H1 (cell line): ENCODE measurements at regions not wholly inside any gene's neighbourhood (a gene's known extent, or its start where the extent isn't known, plus 50 kb on each side); places are given as distances from the start of the nearest gene placed in this dataset.
A peak's percentile ranks its signal among the peaks of the same experiment; 100 is the strongest.

Experiments used
- ATF3 ChIP-seq: IDR thresholded peaks from 2 replicates; pipeline ENCODE4 v1.6.1; 2011; ENCODE audit warnings: low read depth, mild to moderate bottlenecking, low read length; ENCODE audit not compliant: insufficient read depth
- CTBP2 ChIP-seq: IDR thresholded peaks from 2 replicates; pipeline ENCODE4 v1.7.0; 2011; ENCODE audit warnings: borderline replicate concordance, mild to moderate bottlenecking, moderate library complexity, mixed read lengths, low read length; ENCODE audit not compliant: insufficient read depth, insufficient read length
- GABPA ChIP-seq: IDR thresholded peaks from 2 replicates; pipeline ENCODE4 v1.6.1; 2011; ENCODE audit warnings: mild to moderate bottlenecking, low read length, moderate library complexity, borderline replicate concordance; ENCODE audit not compliant: insufficient read depth
- GTF2F1 ChIP-seq: IDR thresholded peaks from 2 replicates; pipeline ENCODE4 v1.6.1; 2012; ENCODE audit warnings: low read depth, low read length, improper control_type of control experiment, borderline replicate concordance
- MAFK ChIP-seq: IDR thresholded peaks from 2 replicates; pipeline ENCODE4 v1.6.1; 2012; ENCODE audit warnings: low read depth, mild to moderate bottlenecking, improper control_type of control experiment, low read length
- POU5F1 ChIP-seq: IDR thresholded peaks from 2 replicates; pipeline ENCODE4 v1.6.1; 2011; ENCODE audit warnings: low read depth, mild to moderate bottlenecking, low read length, moderate library complexity
- SIX5 ChIP-seq: IDR thresholded peaks from 2 replicates; pipeline ENCODE4 v1.6.1; 2011; ENCODE audit warnings: mild to moderate bottlenecking, low read depth, low read length
- TAF1 ChIP-seq: IDR thresholded peaks from 2 replicates; pipeline ENCODE4 v1.6.1; 2011; ENCODE audit warnings: mild to moderate bottlenecking, low read depth, low read length

GRCh38 chr12:65761301-65761700, 63.0 kb upstream of the HMGA2 start (continued):
- TF ChIP-seq CTBP2, result no peak
- no peak for TF ChIP-seq ATF3
- no peak for TF ChIP-seq GABPA
- TF ChIP-seq MAFK, result peak; percentile 54; the same call in 1 of the 2 replicates
- no peak for TF ChIP-seq SIX5
- TF ChIP-seq GTF2F1, result no peak
- no peak for TF ChIP-seq TAF1
- no peak for TF ChIP-seq POU5F1
